Activated CD4-positive, alpha-beta T cell treated with anti-CD3 and anti-CD28 coated beads, Interleukin-2, amount 50 U/mL, for 16 hours (primary cell): ENCODE measurements at regions not wholly inside any gene's neighbourhood (a gene's known extent, or its start where the extent isn't known, plus 50 kb on each side); places are given as distances from the start of the nearest gene placed in this dataset.

Experiments used
- DNase-seq: peaks from one replicate; pipeline ENCODE4 v3.0.0-alpha.2; 2020

GRCh38 chr16:35736546-35736945, 2277.1 kb downstream of the TP53TG3F start:
- no peak for DNase-seq

GRCh38 chr16:35737076-35737475, 2277.7 kb downstream of the TP53TG3F start:
- DNase-seq = no peak

GRCh38 chr16:35741546-35741945, 2282.1 kb downstream of the TP53TG3F start:
- no peak for DNase-seq

GRCh38 chr16:35743101-35743692, 2283.8 kb downstream of the TP53TG3F start:
- no peak for DNase-seq

- DNase-seq = no peak
Observed at GRCh38 chr16:35744084-35744483, 2284.7 kb downstream of the TP53TG3F start.

- no peak for DNase-seq
Observed at GRCh38 chr16:35744726-35745125, 2285.3 kb downstream of the TP53TG3F start.

- DNase-seq = no peak
Observed at GRCh38 chr16:35745191-35745590, 2285.8 kb downstream of the TP53TG3F start.

GRCh38 chr16:35745821-35746248, 2286.4 kb downstream of the TP53TG3F start:
- DNase-seq = no peak

- no peak for DNase-seq
Observed at GRCh38 chr16:35746281-35746962, 2287.0 kb downstream of the TP53TG3F start.

GRCh38 chr16:35746963-35747657, 2287.7 kb downstream of the TP53TG3F start:
- DNase-seq = no peak

GRCh38 chr16:35747658-35748455, 2288.4 kb downstream of the TP53TG3F start:
- no peak for DNase-seq

- no peak for DNase-seq
Observed at GRCh38 chr16:35748621-35749252, 2289.3 kb downstream of the TP53TG3F start.

- no peak for DNase-seq
Observed at GRCh38 chr16:35749253-35750141, 2290.1 kb downstream of the TP53TG3F start.

GRCh38 chr16:35750157-35750689, 2290.8 kb downstream of the TP53TG3F start:
- DNase-seq = no peak

- no peak for DNase-seq
Observed at GRCh38 chr16:35750701-35751104, 2291.3 kb downstream of the TP53TG3F start.

- no peak for DNase-seq
Observed at GRCh38 chr16:35751191-35751941, 2292.0 kb downstream of the TP53TG3F start.

GRCh38 chr16:35752012-35752772, 2292.8 kb downstream of the TP53TG3F start:
- no peak for DNase-seq

GRCh38 chr16:35752773-35753558, 2293.6 kb downstream of the TP53TG3F start:
- no peak for DNase-seq
